ENCODE measurements at regions not wholly inside any gene's neighbourhood (a gene's known extent, or its start where the extent isn't known, plus 50 kb on each side); places are given as distances from the start of the nearest gene placed in this dataset.

- Mint-ChIP-seq H3K36me3 (no peaks in the 10 kb centered on the region), H3K9me3 (ENCODE audit: low read depth) (no peaks in the 10 kb centered on the region), H3K4me1 (ENCODE audit: low read depth) (peaks cover 8% of the 10 kb centered on the region)
Measured at GRCh38 chr17:72536788-72537187, 416.0 kb downstream of the SOX9 start.

GRCh38 chr17:72538443-72538842 is 417.6 kb downstream of the SOX9 start:
- no peaks in the 10 kb centered on the region for H3K36me3 Mint-ChIP-seq
- H3K27ac Mint-ChIP-seq = no peak overlapping the region
- no peaks in the 10 kb centered on the region for H3K9me3 Mint-ChIP-seq (ENCODE audit: low read depth)
- H3K4me3 Mint-ChIP-seq = no peak overlapping the region
- H3K4me1 Mint-ChIP-seq (ENCODE audit: low read depth) = peaks cover 8% of the 10 kb centered on the region
- H3K27me3 Mint-ChIP-seq = peaks cover 27% of the 10 kb centered on the region

More at GRCh38 chr17:72536788-72537187, 416.0 kb downstream of the SOX9 start:
- no peak overlapping the region for H3K27ac Mint-ChIP-seq
- peaks cover 16% of the 10 kb centered on the region for H3K27me3 Mint-ChIP-seq
- no peak overlapping the region for H3K4me3 Mint-ChIP-seq

- no peak overlapping the region for H3K27ac Mint-ChIP-seq
- no peak overlapping the region for H3K4me3 Mint-ChIP-seq
- peaks cover 29% of the 10 kb centered on the region for H3K27me3 Mint-ChIP-seq
- H3K9me3 Mint-ChIP-seq (ENCODE audit: low read depth) = no peaks in the 10 kb centered on the region
- peaks cover 8% of the 10 kb centered on the region for H3K4me1 Mint-ChIP-seq (ENCODE audit: low read depth)
- no peaks in the 10 kb centered on the region for H3K36me3 Mint-ChIP-seq
Measured at GRCh38 chr17:72538901-72539352, 418.1 kb downstream of the SOX9 start.

GRCh38 chr17:72539981-72540897 is 419.4 kb downstream of the SOX9 start:
- Mint-ChIP-seq H3K4me3 (peak overlapping the region; percentile 65), H3K27ac (no peak overlapping the region), H3K27me3 (peaks cover 29% of the 10 kb centered on the region), H3K36me3 (no peaks in the 10 kb centered on the region), H3K9me3 (ENCODE audit: low read depth) (no peaks in the 10 kb centered on the region), H3K4me1 (ENCODE audit: low read depth) (peaks cover 8% of the 10 kb centered on the region)

GRCh38 chr17:72542317-72542716 is 421.5 kb downstream of the SOX9 start:
- peaks cover 8% of the 10 kb centered on the region for H3K4me1 Mint-ChIP-seq (ENCODE audit: low read depth)
- no peak overlapping the region for H3K4me3 Mint-ChIP-seq
- H3K9me3 Mint-ChIP-seq (ENCODE audit: low read depth) = no peaks in the 10 kb centered on the region
- H3K36me3 Mint-ChIP-seq = no peaks in the 10 kb centered on the region
- no peak overlapping the region for H3K27ac Mint-ChIP-seq
- peaks cover 29% of the 10 kb centered on the region for H3K27me3 Mint-ChIP-seq

GRCh38 chr17:72545766-72546165 is 424.9 kb downstream of the SOX9 start:
- Mint-ChIP-seq H3K27ac (no peak overlapping the region), H3K4me3 (no peak overlapping the region), H3K36me3 (no peaks in the 10 kb centered on the region), H3K27me3 (peaks cover 20% of the 10 kb centered on the region), H3K4me1 (ENCODE audit: low read depth) (peaks cover under 1% of the 10 kb centered on the region), H3K9me3 (ENCODE audit: low read depth) (no peaks in the 10 kb centered on the region)

GRCh38 chr17:72553051-72553755 is 432.4 kb downstream of the SOX9 start:
- H3K4me3 Mint-ChIP-seq = no peak overlapping the region
- peaks cover 3% of the 10 kb centered on the region for H3K27me3 Mint-ChIP-seq
- H3K4me1 Mint-ChIP-seq (ENCODE audit: low read depth) = no peaks in the 10 kb centered on the region
- no peak overlapping the region for H3K27ac Mint-ChIP-seq
- no peaks in the 10 kb centered on the region for H3K9me3 Mint-ChIP-seq (ENCODE audit: low read depth)
- no peaks in the 10 kb centered on the region for H3K36me3 Mint-ChIP-seq

GRCh38 chr17:72554508-72554907 is 433.7 kb downstream of the SOX9 start:
- Mint-ChIP-seq H3K36me3 (no peaks in the 10 kb centered on the region), H3K4me3 (no peak overlapping the region), H3K9me3 (ENCODE audit: low read depth) (no peaks in the 10 kb centered on the region), H3K27me3 (peaks cover 3% of the 10 kb centered on the region), H3K4me1 (ENCODE audit: low read depth) (no peaks in the 10 kb centered on the region), H3K27ac (no peak overlapping the region)

GRCh38 chr17:72555052-72555451 is 434.2 kb downstream of the SOX9 start:
- H3K9me3 Mint-ChIP-seq (ENCODE audit: low read depth) = no peaks in the 10 kb centered on the region
- peaks cover 3% of the 10 kb centered on the region for H3K27me3 Mint-ChIP-seq
- H3K4me1 Mint-ChIP-seq (ENCODE audit: low read depth) = no peaks in the 10 kb centered on the region
- H3K27ac Mint-ChIP-seq = no peak overlapping the region
- H3K36me3 Mint-ChIP-seq = no peaks in the 10 kb centered on the region
- no peak overlapping the region for H3K4me3 Mint-ChIP-seq

GRCh38 chr17:72556944-72557826 is 436.4 kb downstream of the SOX9 start:
- Mint-ChIP-seq H3K4me3 (no peak overlapping the region), H3K27ac (no peak overlapping the region), H3K27me3 (peaks cover 3% of the 10 kb centered on the region), H3K9me3 (ENCODE audit: low read depth) (no peaks in the 10 kb centered on the region), H3K4me1 (ENCODE audit: low read depth) (no peaks in the 10 kb centered on the region), H3K36me3 (no peaks in the 10 kb centered on the region)

GRCh38 chr17:72558971-72559476 is 438.2 kb downstream of the SOX9 start:
- Mint-ChIP-seq H3K9me3 (ENCODE audit: low read depth) (no peaks in the 10 kb centered on the region), H3K27ac (no peak overlapping the region), H3K4me3 (no peak overlapping the region), H3K4me1 (ENCODE audit: low read depth) (no peaks in the 10 kb centered on the region), H3K27me3 (peaks cover 3% of the 10 kb centered on the region), H3K36me3 (no peaks in the 10 kb centered on the region)

- peaks cover 1% of the 10 kb centered on the region for H3K27me3 Mint-ChIP-seq
- H3K9me3 Mint-ChIP-seq (ENCODE audit: low read depth) = no peaks in the 10 kb centered on the region
- no peak overlapping the region for H3K27ac Mint-ChIP-seq
- H3K4me1 Mint-ChIP-seq (ENCODE audit: low read depth) = no peaks in the 10 kb centered on the region
- no peaks in the 10 kb centered on the region for H3K36me3 Mint-ChIP-seq
- H3K4me3 Mint-ChIP-seq = no peak overlapping the region
Measured at GRCh38 chr17:72560303-72561247, 439.8 kb downstream of the SOX9 start.

GRCh38 chr17:72561266-72561665 is 440.4 kb downstream of the SOX9 start:
- Mint-ChIP-seq H3K4me1 (ENCODE audit: low read depth) (no peaks in the 10 kb centered on the region), H3K4me3 (no peak overlapping the region), H3K9me3 (ENCODE audit: low read depth) (no peaks in the 10 kb centered on the region), H3K27me3 (no peaks in the 10 kb centered on the region), H3K27ac (no peak overlapping the region), H3K36me3 (no peaks in the 10 kb centered on the region)

GRCh38 chr17:72561680-72562079 is 440.9 kb downstream of the SOX9 start:
- no peak overlapping the region for H3K4me3 Mint-ChIP-seq
- H3K36me3 Mint-ChIP-seq = no peaks in the 10 kb centered on the region
- H3K4me1 Mint-ChIP-seq (ENCODE audit: low read depth) = no peaks in the 10 kb centered on the region
- H3K27me3 Mint-ChIP-seq = no peaks in the 10 kb centered on the region
- H3K9me3 Mint-ChIP-seq (ENCODE audit: low read depth) = no peaks in the 10 kb centered on the region
- H3K27ac Mint-ChIP-seq = no peak overlapping the region

Measured in activated naive CD8-positive, alpha-beta T cell (primary cell).